GM12864 (cell line): ENCODE measurements at regions not wholly inside any gene's neighbourhood (a gene's known extent, or its start where the extent isn't known, plus 50 kb on each side); places are given as distances from the start of the nearest gene placed in this dataset.

ENCODE experiments used
- DNase-seq: peaks from one replicate; pipeline ENCODE4 v3.0.0-alpha.2; 2011; ENCODE audit warnings: low read depth
- H3K4me3 ChIP-seq: 2 replicates; pipeline ENCODE4 v1.5.1; 2011; ENCODE audit warnings: mild to moderate bottlenecking, low read depth, low read length, control low read depth
- CTCF ChIP-seq: IDR thresholded peaks from 2 replicates; pipeline ENCODE4 v1.5.1; 2011; ENCODE audit warnings: low read depth, mild to moderate bottlenecking, moderate library complexity, low read length, control low read depth, inconsistent platforms; ENCODE audit errors: missing control alignments

GRCh38 chr9:87158765-87159164 lies 211.5 kb upstream of the GAS1 start:
- no peak overlapping the region for H3K4me3 ChIP-seq
- no peak for TF ChIP-seq CTCF
- DNase-seq = no peak

DNA sequence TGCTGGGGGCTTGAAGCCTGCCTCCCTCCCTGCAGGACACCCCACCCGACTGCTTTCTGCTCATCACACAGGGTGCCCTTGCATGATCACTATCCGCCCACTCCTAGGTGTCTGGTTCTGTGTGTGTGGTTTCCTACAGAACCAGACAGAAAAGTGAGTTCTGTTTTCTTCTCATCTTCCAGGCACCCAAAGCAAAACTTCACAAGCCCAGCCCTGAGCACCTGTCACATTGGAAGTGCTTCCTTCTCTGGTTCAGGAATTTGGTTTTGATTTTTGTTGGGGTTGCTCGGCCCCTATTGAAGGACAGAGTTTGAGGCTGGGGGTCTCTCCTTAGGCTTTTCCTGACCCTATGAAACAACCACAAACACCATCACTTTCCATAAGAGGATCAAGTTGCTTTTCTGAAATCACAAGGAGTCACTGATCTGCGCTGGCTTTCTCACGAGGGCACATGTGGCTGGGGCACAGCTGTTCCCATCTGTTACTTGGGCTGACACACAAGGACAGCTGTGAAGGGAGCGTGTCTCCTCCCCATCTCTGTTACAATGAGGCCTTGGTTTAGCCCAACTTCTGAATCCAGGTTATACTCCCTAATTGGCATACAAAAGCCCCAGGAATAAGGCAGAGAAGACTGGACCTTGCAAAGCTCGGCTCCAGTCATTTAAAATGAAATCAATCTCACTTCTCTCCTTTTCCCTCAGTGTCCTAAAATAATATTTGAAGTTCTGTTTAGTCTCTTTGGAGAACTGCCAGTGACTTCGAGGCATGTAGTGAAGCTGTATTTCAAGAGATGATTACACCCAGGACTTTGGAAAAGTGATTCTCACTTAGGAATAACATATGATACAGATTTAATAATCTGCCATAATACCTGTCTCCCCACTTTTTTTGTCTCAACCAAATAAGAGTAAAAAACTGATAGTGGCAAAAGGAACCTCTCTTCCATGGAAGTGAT lies 213.1 kb upstream of the GAS1 start:
- TF ChIP-seq CTCF = no peak
- H3K4me3 ChIP-seq = no peak overlapping the region
- DNase-seq = no peak

- TF ChIP-seq CTCF = no peak
- H3K4me3 ChIP-seq = no peak overlapping the region
- no peak for DNase-seq
Measured at GRCh38 chr9:87167161-87167560, 219.9 kb upstream of the GAS1 start.

DNA sequence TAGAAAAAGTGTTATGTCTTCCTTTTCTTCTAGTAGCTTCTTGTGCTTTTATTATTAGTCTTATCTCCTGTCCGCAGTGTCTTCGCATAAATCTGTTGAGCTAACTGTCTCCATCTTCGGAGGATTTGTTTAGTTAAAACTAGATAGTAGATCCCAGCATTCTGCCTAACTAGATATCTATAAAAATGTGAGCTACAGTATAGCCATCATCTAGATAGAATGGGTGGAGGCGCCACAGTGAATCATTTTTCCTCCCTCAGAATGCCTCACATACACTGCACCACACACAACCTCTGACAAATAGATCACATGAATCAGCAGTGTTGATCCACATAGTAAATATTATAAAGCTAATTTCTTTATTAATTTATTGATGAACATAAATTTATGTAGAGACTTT lies 220.3 kb upstream of the GAS1 start:
- TF ChIP-seq CTCF = no peak
- H3K4me3 ChIP-seq = no peak overlapping the region
- no peak for DNase-seq

DNA sequence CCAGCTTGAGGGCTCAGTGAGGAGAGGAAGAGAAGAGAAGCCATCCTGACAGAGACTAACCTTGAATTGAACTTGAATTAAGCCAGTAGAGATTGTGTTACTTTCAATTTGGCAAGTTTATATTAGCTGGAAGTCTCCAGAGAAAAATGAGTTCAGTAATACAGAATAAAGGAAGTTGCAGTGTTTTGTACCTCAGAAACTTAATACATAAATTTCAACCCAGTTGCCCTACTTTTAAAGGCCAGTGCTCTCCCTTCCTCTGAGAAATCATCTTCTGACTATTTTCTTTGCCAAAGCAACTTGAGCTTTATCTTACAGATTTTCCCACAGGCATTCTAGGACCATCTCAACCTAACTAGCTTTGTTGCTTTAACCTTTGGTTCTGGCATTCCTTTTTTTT lies 231.0 kb upstream of the GAS1 start:
- DNase-seq = no peak
- no peak overlapping the region for H3K4me3 ChIP-seq
- no peak for TF ChIP-seq CTCF

GRCh38 chr9:87179553-87180340 lies 232.4 kb upstream of the GAS1 start:
- H3K4me3 ChIP-seq = no peak overlapping the region
- no peak for DNase-seq
- TF ChIP-seq CTCF = no peak
